Pancreas (tissue), 10 donors: ENCODE measurements at regions not wholly inside any gene's neighbourhood (a gene's known extent, or its start where the extent isn't known, plus 50 kb on each side); places are given as distances from the start of the nearest gene placed in this dataset.

Experiments used
- ATAC-seq, 4 donors: fragments of 200-7000 bp; cut with Tn5 transposase; one replicate each; pipeline versions ENCODE4 v1.8.0 to v1.9.1; 2020; ENCODE audit warnings: mild to moderate bottlenecking in 4 of 4, moderate library complexity in 4 of 4
- DNase-seq, 6 donors: peaks; one replicate each; pipeline ENCODE4 v3.0.0-alpha.2; 2020
- FAIRE-seq: peaks from 2 replicates; lab custom pipeline; 2012; peaks lifted over from hg19 to GRCh38; lab: Jason Lieb, UNC
- H3K27ac ChIP-seq, 4 donors: fragments of 200-600 bp; sonication (generic); 1 replicate in 3 of 4; 2 replicates in 1 of 4; pipeline versions ENCODE4 v1.5.0 to v1.8.0; 2020
- H3K27me3 ChIP-seq, 4 donors: fragments of 200-600 bp; one replicate each; pipeline ENCODE4 v1.8.0; 2021
- H3K36me3 ChIP-seq, 3 donors: fragments of 200-600 bp; sonication (generic) in 1 of 3; one replicate each; pipeline versions ENCODE4 v1.5.0 to v1.8.0; 2020 to 2021
- H3K4me1 ChIP-seq, 3 donors: fragments of 200-600 bp; one replicate each; pipeline ENCODE4 v1.8.0; 2021
- H3K4me3 ChIP-seq, 4 donors: fragments of 200-600 bp; sonication (generic) in 2 of 4; one replicate each; pipeline versions ENCODE4 v1.5.0 to v1.8.0; 2020 to 2021
- H3K9me3 ChIP-seq, 4 donors: fragments of 200-600 bp; one replicate each; pipeline ENCODE4 v1.8.0; 2021
- WGBS, 2 donors: extraction: QIAGEN DNeasy Blood & Tissue Kit; methylation state at CpG; one replicate each; pipeline ENCODE4 v1.1.7; 2013; 5-methylcytosine and 5-hydroxymethylcytosine counted together
- intact Hi-C, 3 donors: fragments of 100-400 bp; cut with DNase I; formaldehyde crosslinking; loops; one replicate each; pipeline versions ENCODE4 v1.11.1 to v1.14.2; 2022
- TF ChIP-seq, protein P1 (sequence below), 4 donors: fragments of 200-600 bp; sonication (generic) in 3 of 4; IDR thresholded peaks; one replicate each; pipeline versions ENCODE4 v1.5.0 to v1.8.0; 2021; ENCODE audit warnings: antibody characterized with exemption in 4 of 4
- donor health status: healthy with polysubstance abuse.
- donor health status: DM: no; HTN: no; CAD: no; lungs with moderate emphysema.
- donor health status: DM: no; HTN: no; CAD: no.
- donor health status: control.
- donor health status: control.
- donor health status: Bipolar disorder and iron deficiency.
- donor health status: DM: yes; HTN: yes; CAD: no.
- donor health status: DM: no; HTN: no; CAD: no.
- donor health status: DM: no; HTN: no; CAD: no.
- donor health status: DM: yes; HTN: yes; CAD: no.

DNA sequence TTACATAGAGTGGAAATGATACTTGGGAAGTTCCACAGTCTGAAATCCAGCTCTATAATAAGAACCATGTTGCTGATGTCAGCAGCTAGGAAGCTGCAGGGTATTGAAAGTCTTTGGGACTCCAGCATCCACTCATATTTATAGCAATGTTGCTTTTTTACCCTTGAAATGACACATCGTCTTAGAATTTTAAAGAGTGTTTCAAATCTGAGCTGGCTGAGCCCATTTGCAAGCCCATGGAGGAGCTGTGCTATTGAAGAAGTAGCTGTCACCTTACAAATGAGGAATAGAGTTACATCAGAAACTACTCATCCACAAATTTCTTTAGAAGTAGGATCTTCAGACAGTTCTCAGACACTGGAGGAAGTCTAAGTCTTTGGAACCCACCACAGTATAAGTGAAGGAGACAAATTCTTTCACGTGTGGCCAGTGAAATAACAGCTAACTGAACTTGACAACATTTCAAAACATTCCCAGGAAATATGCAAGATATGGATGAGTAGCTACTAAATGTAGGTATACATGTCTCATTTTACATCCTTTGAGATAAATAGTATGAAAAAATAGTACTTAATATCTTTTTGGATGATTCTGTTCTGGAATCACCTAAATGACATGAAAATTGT lies 203.6 kb downstream of the ZNF365 start:
- Histone ChIP-seq H3K27ac (no peak overlapping the region), H3K9me3 (no peaks in the 10 kb centered on the region), H3K27me3 (no peaks in the 10 kb centered on the region), H3K4me3 (no peak overlapping the region), H3K36me3 (no peaks in the 10 kb centered on the region), H3K4me1 (no peaks in the 10 kb centered on the region)
- intact Hi-C loops, result loop anchor here in 1 of 3 donors (5.0 kb wide), 1 partner anchor 125 kb away; no protein-coding TSS in a partner anchor
- TF ChIP-seq, protein P1, sequence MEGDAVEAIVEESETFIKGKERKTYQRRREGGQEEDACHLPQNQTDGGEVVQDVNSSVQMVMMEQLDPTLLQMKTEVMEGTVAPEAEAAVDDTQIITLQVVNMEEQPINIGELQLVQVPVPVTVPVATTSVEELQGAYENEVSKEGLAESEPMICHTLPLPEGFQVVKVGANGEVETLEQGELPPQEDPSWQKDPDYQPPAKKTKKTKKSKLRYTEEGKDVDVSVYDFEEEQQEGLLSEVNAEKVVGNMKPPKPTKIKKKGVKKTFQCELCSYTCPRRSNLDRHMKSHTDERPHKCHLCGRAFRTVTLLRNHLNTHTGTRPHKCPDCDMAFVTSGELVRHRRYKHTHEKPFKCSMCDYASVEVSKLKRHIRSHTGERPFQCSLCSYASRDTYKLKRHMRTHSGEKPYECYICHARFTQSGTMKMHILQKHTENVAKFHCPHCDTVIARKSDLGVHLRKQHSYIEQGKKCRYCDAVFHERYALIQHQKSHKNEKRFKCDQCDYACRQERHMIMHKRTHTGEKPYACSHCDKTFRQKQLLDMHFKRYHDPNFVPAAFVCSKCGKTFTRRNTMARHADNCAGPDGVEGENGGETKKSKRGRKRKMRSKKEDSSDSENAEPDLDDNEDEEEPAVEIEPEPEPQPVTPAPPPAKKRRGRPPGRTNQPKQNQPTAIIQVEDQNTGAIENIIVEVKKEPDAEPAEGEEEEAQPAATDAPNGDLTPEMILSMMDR (IDR thresholded peaks at IDR 0.05), result no peak
- no peak for ATAC-seq
- DNase-seq, result no peak
- WGBS, 2 donors, result 45 to 67% methylated on average over 2 of the region's 2 CpGs
- FAIRE-seq, result no peak

DNA sequence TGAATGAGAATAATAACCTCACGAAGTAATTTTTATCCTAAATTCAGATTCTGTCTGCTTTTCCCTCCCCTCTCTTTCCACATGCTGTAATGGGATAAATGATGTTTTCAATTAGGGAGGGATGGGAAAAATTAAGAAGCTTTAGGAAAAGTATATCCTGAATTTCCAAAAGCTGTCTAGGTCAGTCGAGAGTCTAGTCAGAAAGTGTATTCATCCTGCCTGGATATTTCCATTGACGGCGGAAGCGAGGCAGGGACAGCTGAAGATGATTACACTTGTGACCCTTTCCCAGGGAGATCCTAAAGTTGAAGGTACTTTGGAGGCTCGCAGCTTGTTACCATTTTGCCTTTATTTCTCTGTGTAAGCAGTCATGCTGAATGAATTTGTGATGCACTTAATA lies 204.1 kb downstream of the ZNF365 start:
- no peaks in the 10 kb centered on the region for H3K36me3 ChIP-seq
- ATAC-seq, result no peak
- no peak for FAIRE-seq
- 67 to 84% methylated on average over 6 of the region's 6 CpGs for WGBS, 2 donors
- no peak overlapping the region for H3K27ac ChIP-seq
- intact Hi-C loops, result loop anchor here in 1 of 3 donors (5.0 kb wide), 1 partner anchor 124 kb away; no protein-coding TSS in a partner anchor
- TF ChIP-seq, protein P1 (IDR thresholded peaks at IDR 0.05), result no peak
- no peak overlapping the region for H3K4me3 ChIP-seq
- no peaks in the 10 kb centered on the region for H3K4me1 ChIP-seq
- DNase-seq, result no peak
- no peaks in the 10 kb centered on the region for H3K9me3 ChIP-seq
- H3K27me3 ChIP-seq, result no peaks in the 10 kb centered on the region

DNA sequence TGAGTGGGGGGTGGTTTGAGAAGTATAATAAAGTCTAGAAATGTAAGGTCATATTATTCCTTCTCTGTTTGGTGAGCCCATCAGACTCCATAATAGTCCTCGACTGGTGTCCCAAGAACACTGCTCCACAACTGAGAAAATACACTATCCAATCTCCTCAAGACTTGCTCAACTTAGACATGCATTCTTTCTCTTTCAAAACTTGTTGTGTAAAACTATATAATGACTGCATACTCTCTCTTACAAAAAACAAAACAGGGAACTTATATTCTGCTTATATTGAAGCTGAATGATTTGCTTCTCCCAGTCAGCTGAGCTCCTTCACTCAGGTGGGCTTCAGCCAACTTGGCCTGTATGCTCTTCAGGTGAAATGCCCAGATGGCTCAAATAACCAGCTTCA lies 204.7 kb downstream of the ZNF365 start:
- no peak for DNase-seq
- TF ChIP-seq, protein P1 (IDR thresholded peaks at IDR 0.05), result no peak
- Histone ChIP-seq H3K27me3 (no peaks in the 10 kb centered on the region), H3K4me3 (no peak overlapping the region), H3K27ac (no peak overlapping the region), H3K36me3 (no peaks in the 10 kb centered on the region), H3K9me3 (no peaks in the 10 kb centered on the region), H3K4me1 (no peaks in the 10 kb centered on the region)
- no peak for ATAC-seq
- 49 to 73% methylated on average over 1 of the region's 1 CpG for WGBS, 2 donors
- FAIRE-seq, result no peak
- intact Hi-C loops, result loop anchor here in 1 of 3 donors (5.0 kb wide), 1 partner anchor 123 kb away; no protein-coding TSS in a partner anchor

DNA sequence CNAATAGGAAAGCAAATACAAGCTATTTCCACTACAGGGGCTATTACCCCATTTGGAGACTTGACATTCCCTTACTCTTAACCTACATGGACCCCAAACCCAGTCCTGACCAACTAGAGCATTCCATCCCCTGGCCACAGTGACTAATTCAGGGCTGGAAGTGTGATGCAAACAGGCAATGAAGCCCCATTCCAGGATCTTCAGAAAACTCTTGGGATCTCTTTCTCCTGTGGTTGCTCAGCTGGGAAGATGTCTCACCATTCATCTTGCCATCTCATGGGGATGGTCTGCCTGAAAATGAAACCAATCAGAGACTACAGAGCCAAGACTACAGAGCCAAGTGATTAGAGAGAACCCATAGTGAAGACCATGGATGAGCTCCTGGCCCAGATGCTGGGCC lies 206.2 kb downstream of the ZNF365 start:
- H3K36me3 ChIP-seq, result no peaks in the 10 kb centered on the region
- intact Hi-C loops, result no loop called here
- H3K27ac ChIP-seq, result no peak overlapping the region
- ATAC-seq (no peak), FAIRE-seq (no peak), DNase-seq (no peak)
- H3K4me3 ChIP-seq, result no peak overlapping the region
- H3K4me1 ChIP-seq, result no peaks in the 10 kb centered on the region
- TF ChIP-seq, protein P1 (IDR thresholded peaks at IDR 0.05), result no peak
- H3K9me3 ChIP-seq, result no peaks in the 10 kb centered on the region
- H3K27me3 ChIP-seq, result no peaks in the 10 kb centered on the region

DNA sequence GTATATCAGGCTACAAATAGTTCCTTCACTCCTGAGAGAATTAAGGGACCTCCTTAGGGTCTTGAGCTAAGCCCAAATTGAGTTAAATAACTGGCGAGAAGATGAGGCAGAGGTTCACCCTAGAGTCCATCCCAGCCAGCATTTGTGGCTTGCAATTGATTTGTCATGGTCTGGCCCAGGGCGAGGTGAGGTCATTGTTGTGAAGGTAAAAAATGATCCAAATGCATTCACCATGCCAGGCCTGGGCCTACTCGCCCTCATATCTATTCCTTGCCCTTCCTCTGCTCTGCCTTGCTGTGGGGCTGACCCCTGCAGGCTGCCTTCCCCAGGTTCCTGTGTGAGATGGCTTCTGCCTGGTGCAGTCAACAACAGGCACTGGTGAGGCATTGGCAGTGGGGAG lies 207.2 kb downstream of the ZNF365 start:
- DNase-seq (no peak), ATAC-seq (no peak), FAIRE-seq (no peak)
- Histone ChIP-seq H3K9me3 (no peaks in the 10 kb centered on the region), H3K27me3 (no peaks in the 10 kb centered on the region), H3K4me1 (no peaks in the 10 kb centered on the region), H3K36me3 (no peaks in the 10 kb centered on the region), H3K27ac (no peak overlapping the region), H3K4me3 (no peak overlapping the region)
- TF ChIP-seq, protein P1 (IDR thresholded peaks at IDR 0.05), result no peak
- 62 to 64% methylated on average over 3 of the region's 3 CpGs for WGBS, 2 donors
- intact Hi-C loops, result no loop called here
